Caco-2 (cell line): ENCODE measurements at regions not wholly inside any gene's neighbourhood (a gene's known extent, or its start where the extent isn't known, plus 50 kb on each side); places are given as distances from the start of the nearest gene placed in this dataset.

Source experiments
- BruUV-seq: library from RNA; stranded (reverse); fragments of 400-500 nt; replicated peaks from 2 replicates; lab custom pipeline; 2021; lab: Mats Ljungman, UMichigan
- CTCF ChIA-PET: fragments of 300-600 bp; sonication (Branson Sonifier 250); formaldehyde crosslinking; loops from one replicate; lab custom pipeline; 2022; ENCODE audit warnings: antibody characterized with exemption; lab: Charles Lee
- POLR2A ChIA-PET: fragments of 300-600 bp; sonication (Branson Sonifier 250); formaldehyde crosslinking; loops from one replicate; lab custom pipeline; 2022; ENCODE audit warnings: antibody characterized with exemption; lab: Charles Lee
- DNase-seq, 2 experiments: peaks; one replicate each; pipeline versions ENCODE4 v3.0.0 to v3.0.0-alpha.2; 2020 to 2022
- H3K27me3 ChIP-seq: replicated peaks from 2 replicates; pipeline ENCODE4 v1.6.0; 2011; ENCODE audit warnings: low read length; ENCODE audit not compliant: control insufficient read depth, insufficient read depth
- H3K36me3 ChIP-seq: 2 replicates; pipeline ENCODE4 v1.5.1; 2011; ENCODE audit warnings: low read length; ENCODE audit not compliant: control insufficient read depth, insufficient read depth
- H3K4me1 ChIP-seq: fragments of 250-450 bp; sonication (Bioruptor Pico); 2 replicates; pipeline ENCODE4 v1.5.1; 2020; ENCODE audit warnings: mild to moderate bottlenecking
- H3K4me3 ChIP-seq: 2 replicates; pipeline ENCODE4 v1.5.1; 2011; ENCODE audit warnings: low read depth, mild to moderate bottlenecking, control low read depth, low read length
- H3K9me3 ChIP-seq: fragments of 250-450 bp; sonication (Bioruptor Pico); 2 replicates; pipeline ENCODE4 v1.5.1; 2020; ENCODE audit warnings: mild to moderate bottlenecking, moderate library complexity
- H3K27ac Mint-ChIP-seq: one replicate; pipeline ENCODE4 v1.8.0; 2022; ENCODE audit warnings: mixed read lengths; ENCODE audit not compliant: unreplicated experiment
- H3K27me3 Mint-ChIP-seq: one replicate; pipeline ENCODE4 v1.8.0; 2022; ENCODE audit warnings: mixed read lengths; ENCODE audit not compliant: insufficient read depth, unreplicated experiment
- H3K36me3 Mint-ChIP-seq: one replicate; pipeline ENCODE4 v1.8.0; 2022; ENCODE audit warnings: mild to moderate bottlenecking, mixed read lengths; ENCODE audit not compliant: insufficient read depth, unreplicated experiment
- H3K4me1 Mint-ChIP-seq: one replicate; pipeline ENCODE4 v1.8.0; 2022; ENCODE audit warnings: low read depth, mixed read lengths; ENCODE audit not compliant: unreplicated experiment
- H3K4me3 Mint-ChIP-seq: one replicate; pipeline ENCODE4 v1.8.0; 2022; ENCODE audit warnings: mild to moderate bottlenecking, moderate library complexity, mixed read lengths; ENCODE audit not compliant: unreplicated experiment
- H3K9me3 Mint-ChIP-seq: one replicate; pipeline ENCODE4 v1.8.0; 2022; ENCODE audit warnings: mixed read lengths; ENCODE audit not compliant: unreplicated experiment
- intact Hi-C: fragments of 100-400 bp; cut with micrococcal nuclease; formaldehyde crosslinking; loops from one replicate; pipeline ENCODE4 v1.10.0; 2022; ENCODE audit not compliant: unreplicated experiment
- TF ChIP-seq, protein P1 (sequence below), 2 experiments: fragments of 200-600 bp in 1 of 2; IDR thresholded peaks; 1 replicate in 1 of 2; 2 replicates in 1 of 2; pipeline versions ENCODE4 v1.5.1 to v1.8.0; 2011 to 2022; ENCODE audit warnings: antibody characterized with exemption in 1 of 2, control low read depth in 1 of 2, inconsistent platforms in 1 of 2, low read depth in 1 of 2, low read length in 1 of 2, mild to moderate bottlenecking in 1 of 2, moderate library complexity in 1 of 2; ENCODE audit not compliant: insufficient read depth in 1 of 2, severe bottlenecking in 1 of 2, unreplicated experiment in 1 of 2

DNA sequence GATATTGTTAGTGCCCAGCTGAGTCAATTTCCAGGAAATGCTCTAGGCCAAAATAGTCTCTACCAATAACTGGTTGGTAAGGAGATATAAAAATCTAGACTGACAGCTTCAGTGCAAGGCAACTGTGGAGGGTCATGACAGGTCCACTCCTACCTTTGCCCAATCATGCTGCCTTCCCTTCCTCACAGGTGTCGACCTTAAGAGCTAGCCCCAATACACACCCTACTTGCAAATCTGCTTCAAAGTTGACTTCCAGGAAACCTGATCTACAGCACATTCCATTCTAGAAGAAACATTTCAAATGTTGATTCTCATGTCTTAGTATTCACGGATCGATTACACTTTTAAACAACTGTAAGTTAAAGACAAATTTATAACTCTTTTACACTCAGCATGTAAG lies 1455.5 kb downstream of the TECRL start:
- intact Hi-C loops: no loop called here
- ChIA-PET CTCF (no interaction called here), POLR2A (no interaction called here)
- Histone ChIP-seq H3K36me3 (no peaks in the 10 kb centered on the region), H3K27me3 (no peaks in the 10 kb centered on the region), H3K9me3 (no peaks in the 10 kb centered on the region), H3K4me1 (no peaks in the 10 kb centered on the region), H3K4me3 (no peak overlapping the region)
- no peak overlapping the region for H3K27ac Mint-ChIP-seq
- H3K27me3 Mint-ChIP-seq: no peaks in the 10 kb centered on the region
- TF ChIP-seq, protein P1, sequence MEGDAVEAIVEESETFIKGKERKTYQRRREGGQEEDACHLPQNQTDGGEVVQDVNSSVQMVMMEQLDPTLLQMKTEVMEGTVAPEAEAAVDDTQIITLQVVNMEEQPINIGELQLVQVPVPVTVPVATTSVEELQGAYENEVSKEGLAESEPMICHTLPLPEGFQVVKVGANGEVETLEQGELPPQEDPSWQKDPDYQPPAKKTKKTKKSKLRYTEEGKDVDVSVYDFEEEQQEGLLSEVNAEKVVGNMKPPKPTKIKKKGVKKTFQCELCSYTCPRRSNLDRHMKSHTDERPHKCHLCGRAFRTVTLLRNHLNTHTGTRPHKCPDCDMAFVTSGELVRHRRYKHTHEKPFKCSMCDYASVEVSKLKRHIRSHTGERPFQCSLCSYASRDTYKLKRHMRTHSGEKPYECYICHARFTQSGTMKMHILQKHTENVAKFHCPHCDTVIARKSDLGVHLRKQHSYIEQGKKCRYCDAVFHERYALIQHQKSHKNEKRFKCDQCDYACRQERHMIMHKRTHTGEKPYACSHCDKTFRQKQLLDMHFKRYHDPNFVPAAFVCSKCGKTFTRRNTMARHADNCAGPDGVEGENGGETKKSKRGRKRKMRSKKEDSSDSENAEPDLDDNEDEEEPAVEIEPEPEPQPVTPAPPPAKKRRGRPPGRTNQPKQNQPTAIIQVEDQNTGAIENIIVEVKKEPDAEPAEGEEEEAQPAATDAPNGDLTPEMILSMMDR (IDR thresholded peaks at IDR 0.05; ENCODE audit: insufficient read depth in 1 of 2, low read depth in 1 of 2, low read length in 1 of 2, severe bottlenecking in 1 of 2, unreplicated experiment in 1 of 2): no peak
- no peak for DNase-seq
- H3K4me3 Mint-ChIP-seq: no peak overlapping the region
- H3K36me3 Mint-ChIP-seq: no peaks in the 10 kb centered on the region
- H3K4me1 Mint-ChIP-seq: no peaks in the 10 kb centered on the region
- H3K9me3 Mint-ChIP-seq: no peaks in the 10 kb centered on the region
- BruUV-seq: no TSS peak

DNA sequence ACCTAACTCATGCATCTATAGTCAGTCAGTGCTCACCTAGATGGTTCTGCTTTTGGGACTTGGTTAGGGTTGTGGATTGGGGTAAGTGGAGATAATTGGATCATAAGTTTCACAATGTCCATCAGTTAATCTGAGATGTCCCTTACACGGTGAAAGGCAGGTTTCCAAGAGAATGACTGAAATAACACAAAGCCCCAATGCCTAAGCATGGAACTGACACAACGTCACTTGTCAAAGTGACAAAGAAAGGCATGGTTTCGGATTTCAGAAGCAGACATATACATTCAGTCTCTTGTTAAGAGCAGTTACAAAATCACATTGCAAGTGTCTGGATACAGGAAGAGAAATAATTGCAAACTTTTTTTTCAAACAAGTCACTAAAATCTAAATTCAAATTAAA lies 1456.9 kb downstream of the TECRL start:
- no peaks in the 10 kb centered on the region for H3K36me3 Mint-ChIP-seq
- TF ChIP-seq, protein P1 (IDR thresholded peaks at IDR 0.05; ENCODE audit: insufficient read depth in 1 of 2, low read depth in 1 of 2, low read length in 1 of 2, severe bottlenecking in 1 of 2, unreplicated experiment in 1 of 2): no peak
- H3K9me3 Mint-ChIP-seq: no peaks in the 10 kb centered on the region
- no peak overlapping the region for H3K4me3 Mint-ChIP-seq
- CTCF ChIA-PET: no interaction called here
- Histone ChIP-seq H3K4me3 (no peak overlapping the region), H3K36me3 (no peaks in the 10 kb centered on the region), H3K9me3 (no peaks in the 10 kb centered on the region), H3K4me1 (no peaks in the 10 kb centered on the region), H3K27me3 (no peaks in the 10 kb centered on the region)
- H3K4me1 Mint-ChIP-seq: no peaks in the 10 kb centered on the region
- intact Hi-C loops: no loop called here
- H3K27ac Mint-ChIP-seq: no peak overlapping the region
- no peaks in the 10 kb centered on the region for H3K27me3 Mint-ChIP-seq
- DNase-seq: no peak
- POLR2A ChIA-PET: no interaction called here
- BruUV-seq: no TSS peak

DNA sequence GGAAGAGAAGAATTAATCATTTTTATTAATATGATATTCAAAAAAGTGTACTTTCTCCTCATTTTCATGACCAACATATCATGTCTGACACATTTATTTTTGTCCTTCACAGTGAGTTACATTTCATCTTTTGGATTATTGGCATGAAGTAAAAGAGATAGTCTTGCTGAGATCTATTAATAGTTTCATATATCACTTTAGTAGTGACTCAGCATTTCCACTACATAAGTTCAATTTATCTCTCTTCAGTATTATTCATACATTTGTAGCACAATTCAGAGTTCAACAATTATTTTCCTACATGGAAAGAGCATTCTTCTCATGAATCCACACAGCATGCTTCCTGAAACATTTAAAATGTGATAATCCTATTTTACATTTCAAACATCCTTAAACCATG lies 1461.1 kb downstream of the TECRL start:
- CTCF ChIA-PET: no interaction called here

More for the DNA sequence above, 1461.1 kb downstream of the TECRL start:
- Histone ChIP-seq H3K9me3 (no peaks in the 10 kb centered on the region), H3K4me1 (no peaks in the 10 kb centered on the region), H3K4me3 (no peak overlapping the region), H3K27me3 (no peaks in the 10 kb centered on the region), H3K36me3 (no peaks in the 10 kb centered on the region)
- H3K4me1 Mint-ChIP-seq: no peaks in the 10 kb centered on the region
- H3K36me3 Mint-ChIP-seq: no peaks in the 10 kb centered on the region
- intact Hi-C loops: no loop called here
- TF ChIP-seq, protein P1 (IDR thresholded peaks at IDR 0.05; ENCODE audit: insufficient read depth in 1 of 2, low read depth in 1 of 2, low read length in 1 of 2, severe bottlenecking in 1 of 2, unreplicated experiment in 1 of 2): no peak
- no peak overlapping the region for H3K4me3 Mint-ChIP-seq
- no peaks in the 10 kb centered on the region for H3K27me3 Mint-ChIP-seq
- no peak overlapping the region for H3K27ac Mint-ChIP-seq
- POLR2A ChIA-PET: no interaction called here
- DNase-seq: no peak
- H3K9me3 Mint-ChIP-seq: no peaks in the 10 kb centered on the region
- BruUV-seq: no TSS peak
